Effector memory CD8-positive, alpha-beta T cell (primary cell): ENCODE measurements at regions not wholly inside any gene's neighbourhood (a gene's known extent, or its start where the extent isn't known, plus 50 kb on each side); places are given as distances from the start of the nearest gene placed in this dataset.

Experiments
- ATAC-seq: fragments of 150-1000 bp; cut with Tn5 transposase; replicated peaks from 2 replicates; pipeline ENCODE4 v1.10.0; 2021; ENCODE audit warnings: mild to moderate bottlenecking, moderate library complexity
- DNase-seq, 3 experiments: peaks; one replicate each; pipeline ENCODE4 v3.0.0; 2021
- H3K27ac Mint-ChIP-seq, 2 donors: one replicate each; pipeline ENCODE4 v1.8.0; 2022; ENCODE audit warnings: mild to moderate bottlenecking in 2 of 2, mixed read lengths in 2 of 2, moderate library complexity in 2 of 2
- H3K27me3 Mint-ChIP-seq, 2 donors: one replicate each; pipeline ENCODE4 v1.8.0; 2022; ENCODE audit warnings: mixed read lengths in 2 of 2
- H3K36me3 Mint-ChIP-seq: one replicate; pipeline ENCODE4 v1.8.0; 2022; ENCODE audit warnings: mild to moderate bottlenecking, moderate library complexity, mixed read lengths; ENCODE audit not compliant: insufficient read depth
- H3K4me1 Mint-ChIP-seq, 2 donors: one replicate each; pipeline ENCODE4 v1.8.0; 2022; ENCODE audit warnings: low read depth in 2 of 2, mixed read lengths in 2 of 2
- H3K4me3 Mint-ChIP-seq, 2 donors: one replicate each; pipeline ENCODE4 v1.8.0; 2022; ENCODE audit warnings: mild to moderate bottlenecking in 2 of 2, mixed read lengths in 2 of 2, moderate library complexity in 2 of 2
- H3K9me3 Mint-ChIP-seq, 2 donors: one replicate each; pipeline ENCODE4 v1.8.0; 2022; ENCODE audit warnings: mixed read lengths in 2 of 2

GRCh38 chr22:49080631-49081030 lies 747.0 kb downstream of the BRD1 start:
- ATAC-seq (no peak), DNase-seq (no peak)
- H3K36me3 Mint-ChIP-seq = no peaks in the 10 kb centered on the region
- no peak overlapping the region for H3K4me3 Mint-ChIP-seq
- H3K9me3 Mint-ChIP-seq = no peaks in the 10 kb centered on the region
- H3K27me3 Mint-ChIP-seq = peaks cover 6 to 10% of the 10 kb centered on the region in 2 donors
- no peak overlapping the region for H3K27ac Mint-ChIP-seq
- H3K4me1 Mint-ChIP-seq = no peaks in the 10 kb centered on the region

GRCh38 chr22:49079743-49080500 lies 747.8 kb downstream of the BRD1 start:
- no peak overlapping the region for H3K27ac Mint-ChIP-seq
- H3K27me3 Mint-ChIP-seq = peaks cover 6 to 8% of the 10 kb centered on the region in 2 donors
- no peaks in the 10 kb centered on the region for H3K9me3 Mint-ChIP-seq
- DNase-seq (no peak), ATAC-seq (no peak)
- no peaks in the 10 kb centered on the region for H3K4me1 Mint-ChIP-seq
- no peaks in the 10 kb centered on the region for H3K36me3 Mint-ChIP-seq
- no peak overlapping the region for H3K4me3 Mint-ChIP-seq

- Mint-ChIP-seq H3K4me1 (no peaks in the 10 kb centered on the region), H3K27me3 (peaks cover 6 to 8% of the 10 kb centered on the region in 2 donors), H3K36me3 (no peaks in the 10 kb centered on the region), H3K4me3 (no peak overlapping the region), H3K9me3 (no peaks in the 10 kb centered on the region), H3K27ac (no peak overlapping the region)
- ATAC-seq (no peak), DNase-seq (no peak)
Observed at GRCh38 chr22:49079027-49079725, 748.5 kb downstream of the BRD1 start.

GRCh38 chr22:49078076-49078710 lies 749.5 kb downstream of the BRD1 start:
- ATAC-seq = no peak
- DNase-seq = no peak
- Mint-ChIP-seq H3K36me3 (no peaks in the 10 kb centered on the region), H3K27me3 (peaks cover 2 to 8% of the 10 kb centered on the region in 2 donors), H3K27ac (no peak overlapping the region), H3K9me3 (no peaks in the 10 kb centered on the region), H3K4me1 (no peaks in the 10 kb centered on the region), H3K4me3 (no peak overlapping the region)

GRCh38 chr22:49077586-49077985 lies 750.1 kb downstream of the BRD1 start:
- Mint-ChIP-seq H3K27me3 (peaks cover 0 to 8% of the 10 kb centered on the region in 2 donors), H3K4me1 (no peaks in the 10 kb centered on the region), H3K36me3 (no peaks in the 10 kb centered on the region), H3K27ac (no peak overlapping the region), H3K9me3 (no peaks in the 10 kb centered on the region), H3K4me3 (no peak overlapping the region)
- no peak for DNase-seq
- ATAC-seq = no peak

GRCh38 chr22:49077036-49077393 lies 750.7 kb downstream of the BRD1 start:
- H3K4me1 Mint-ChIP-seq = no peaks in the 10 kb centered on the region
- H3K4me3 Mint-ChIP-seq = no peak overlapping the region
- H3K27ac Mint-ChIP-seq = no peak overlapping the region
- no peaks in the 10 kb centered on the region for H3K36me3 Mint-ChIP-seq
- H3K27me3 Mint-ChIP-seq = peaks cover 0 to 8% of the 10 kb centered on the region in 2 donors
- no peaks in the 10 kb centered on the region for H3K9me3 Mint-ChIP-seq
- no peak for ATAC-seq
- DNase-seq = no peak

- ATAC-seq = no peak
- DNase-seq = no peak
- Mint-ChIP-seq H3K36me3 (no peaks in the 10 kb centered on the region), H3K9me3 (no peaks in the 10 kb centered on the region), H3K27me3 (peaks cover 0 to 7% of the 10 kb centered on the region in 2 donors), H3K27ac (no peak overlapping the region), H3K4me1 (no peaks in the 10 kb centered on the region), H3K4me3 (no peak overlapping the region)
Observed at GRCh38 chr22:49076300-49077035, 751.2 kb downstream of the BRD1 start.

- ATAC-seq (no peak), DNase-seq (no peak)
- H3K9me3 Mint-ChIP-seq = no peaks in the 10 kb centered on the region
- no peak overlapping the region for H3K27ac Mint-ChIP-seq
- no peaks in the 10 kb centered on the region for H3K4me1 Mint-ChIP-seq
- no peak overlapping the region for H3K4me3 Mint-ChIP-seq
- H3K36me3 Mint-ChIP-seq = no peaks in the 10 kb centered on the region
- H3K27me3 Mint-ChIP-seq = no peaks in the 10 kb centered on the region
Observed at GRCh38 chr22:49075150-49075549, 752.5 kb downstream of the BRD1 start.

- Mint-ChIP-seq H3K4me3 (no peak overlapping the region), H3K4me1 (no peaks in the 10 kb centered on the region), H3K27me3 (peaks cover 1 to 2% of the 10 kb centered on the region in 2 donors), H3K36me3 (no peaks in the 10 kb centered on the region), H3K27ac (no peak overlapping the region), H3K9me3 (no peaks in the 10 kb centered on the region)
- ATAC-seq = no peak
- no peak for DNase-seq
Observed at GRCh38 chr22:49073873-49074417, 753.7 kb downstream of the BRD1 start.

GRCh38 chr22:49072996-49073645 lies 754.6 kb downstream of the BRD1 start:
- H3K9me3 Mint-ChIP-seq = no peaks in the 10 kb centered on the region
- H3K27ac Mint-ChIP-seq = no peak overlapping the region
- peaks cover 6 to 7% of the 10 kb centered on the region in 2 donors for H3K27me3 Mint-ChIP-seq
- ATAC-seq = no peak
- DNase-seq = no peak
- H3K36me3 Mint-ChIP-seq = no peaks in the 10 kb centered on the region
- H3K4me3 Mint-ChIP-seq = no peak overlapping the region
- H3K4me1 Mint-ChIP-seq = no peaks in the 10 kb centered on the region

- DNase-seq (no peak), ATAC-seq (no peak)
- no peaks in the 10 kb centered on the region for H3K36me3 Mint-ChIP-seq
- no peak overlapping the region for H3K27ac Mint-ChIP-seq
- H3K4me3 Mint-ChIP-seq = no peak overlapping the region
- no peaks in the 10 kb centered on the region for H3K4me1 Mint-ChIP-seq
- no peaks in the 10 kb centered on the region for H3K9me3 Mint-ChIP-seq
- peaks cover 12 to 14% of the 10 kb centered on the region in 2 donors for H3K27me3 Mint-ChIP-seq
Observed at GRCh38 chr22:49070501-49070900, 757.2 kb downstream of the BRD1 start.

GRCh38 chr22:49068861-49069500 lies 758.7 kb downstream of the BRD1 start:
- no peak for DNase-seq
- H3K4me3 Mint-ChIP-seq = no peak overlapping the region
- H3K27ac Mint-ChIP-seq = no peak overlapping the region
- peaks cover 12 to 17% of the 10 kb centered on the region in 2 donors for H3K27me3 Mint-ChIP-seq
- no peaks in the 10 kb centered on the region for H3K36me3 Mint-ChIP-seq
- ATAC-seq = no peak
- H3K9me3 Mint-ChIP-seq = no peaks in the 10 kb centered on the region
- no peaks in the 10 kb centered on the region for H3K4me1 Mint-ChIP-seq
